NB4 (cell line): ENCODE measurements at regions not wholly inside any gene's neighbourhood (a gene's known extent, or its start where the extent isn't known, plus 50 kb on each side); places are given as distances from the start of the nearest gene placed in this dataset.

Source experiments
- MYC ChIP-seq: IDR thresholded peaks from 2 replicates; pipeline ENCODE4 v1.6.1; 2011; ENCODE audit warnings: low read depth, low read length
- POLR2A ChIP-seq: IDR thresholded peaks from 2 replicates; pipeline ENCODE4 v1.6.1; 2011; ENCODE audit warnings: mild to moderate bottlenecking; ENCODE audit not compliant: insufficient read length; ENCODE audit errors: extremely low read depth
- TF ChIP-seq, protein P1 (sequence below): IDR thresholded peaks from one replicate; pipeline ENCODE4 v1.5.1; 2012; ENCODE audit warnings: low read depth, low read length
- TF ChIP-seq, protein P2 (sequence below): IDR thresholded peaks from 2 replicates; pipeline ENCODE4 v1.6.1; 2011; ENCODE audit warnings: low read depth, low read length

DNA sequence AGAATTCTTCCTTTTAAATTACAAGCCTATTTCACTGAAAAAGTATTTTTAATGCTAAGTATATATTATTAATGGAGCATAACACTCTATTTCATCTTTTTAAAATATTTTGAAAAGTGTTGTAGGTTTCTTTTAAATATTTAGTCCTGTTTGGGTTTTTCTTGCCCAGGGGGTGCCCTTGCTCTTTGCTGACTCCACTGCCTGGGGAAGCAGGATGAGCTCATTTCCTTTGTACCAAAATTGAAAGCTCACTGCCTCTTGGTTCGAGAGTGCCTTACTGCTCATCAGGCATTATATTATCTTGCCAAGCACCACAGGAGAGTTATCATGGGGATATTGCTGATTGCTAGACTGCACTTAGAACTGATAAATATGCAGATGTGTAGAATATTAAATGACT, 819.2 kb downstream of the PCDH18 start:
- TF ChIP-seq POLR2A (no peak), MYC (no peak)
- TF ChIP-seq, protein P1, sequence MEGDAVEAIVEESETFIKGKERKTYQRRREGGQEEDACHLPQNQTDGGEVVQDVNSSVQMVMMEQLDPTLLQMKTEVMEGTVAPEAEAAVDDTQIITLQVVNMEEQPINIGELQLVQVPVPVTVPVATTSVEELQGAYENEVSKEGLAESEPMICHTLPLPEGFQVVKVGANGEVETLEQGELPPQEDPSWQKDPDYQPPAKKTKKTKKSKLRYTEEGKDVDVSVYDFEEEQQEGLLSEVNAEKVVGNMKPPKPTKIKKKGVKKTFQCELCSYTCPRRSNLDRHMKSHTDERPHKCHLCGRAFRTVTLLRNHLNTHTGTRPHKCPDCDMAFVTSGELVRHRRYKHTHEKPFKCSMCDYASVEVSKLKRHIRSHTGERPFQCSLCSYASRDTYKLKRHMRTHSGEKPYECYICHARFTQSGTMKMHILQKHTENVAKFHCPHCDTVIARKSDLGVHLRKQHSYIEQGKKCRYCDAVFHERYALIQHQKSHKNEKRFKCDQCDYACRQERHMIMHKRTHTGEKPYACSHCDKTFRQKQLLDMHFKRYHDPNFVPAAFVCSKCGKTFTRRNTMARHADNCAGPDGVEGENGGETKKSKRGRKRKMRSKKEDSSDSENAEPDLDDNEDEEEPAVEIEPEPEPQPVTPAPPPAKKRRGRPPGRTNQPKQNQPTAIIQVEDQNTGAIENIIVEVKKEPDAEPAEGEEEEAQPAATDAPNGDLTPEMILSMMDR = no peak
- TF ChIP-seq, protein P2, sequence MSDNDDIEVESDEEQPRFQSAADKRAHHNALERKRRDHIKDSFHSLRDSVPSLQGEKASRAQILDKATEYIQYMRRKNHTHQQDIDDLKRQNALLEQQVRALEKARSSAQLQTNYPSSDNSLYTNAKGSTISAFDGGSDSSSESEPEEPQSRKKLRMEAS = no peak
